Right lobe of liver (tissue), 4 donors: ENCODE measurements at regions not wholly inside any gene's neighbourhood (a gene's known extent, or its start where the extent isn't known, plus 50 kb on each side); places are given as distances from the start of the nearest gene placed in this dataset.

Source experiments
- CTCF ChIP-seq, 4 donors: fragments of 200-600 bp in 3 of 4; fragments of 450-650 bp in 1 of 4; IDR thresholded peaks; one replicate each; pipeline versions ENCODE4 v1.5.1 to v1.8.0; 2016 to 2022; ENCODE audit warnings: antibody characterized with exemption in 4 of 4, mild to moderate bottlenecking in 2 of 4
- POLR2A ChIP-seq: fragments of 450-650 bp; IDR thresholded peaks from one replicate; pipeline ENCODE4 v1.6.1; 2017; ENCODE audit warnings: antibody characterized with exemption, mild to moderate bottlenecking
- donor health status: DM: no; HTN: no; CAD: no.
- donor health status: DM: no; HTN: no; CAD: no.
- donor health status: DM: no; HTN: yes; CAD: no.

DNA sequence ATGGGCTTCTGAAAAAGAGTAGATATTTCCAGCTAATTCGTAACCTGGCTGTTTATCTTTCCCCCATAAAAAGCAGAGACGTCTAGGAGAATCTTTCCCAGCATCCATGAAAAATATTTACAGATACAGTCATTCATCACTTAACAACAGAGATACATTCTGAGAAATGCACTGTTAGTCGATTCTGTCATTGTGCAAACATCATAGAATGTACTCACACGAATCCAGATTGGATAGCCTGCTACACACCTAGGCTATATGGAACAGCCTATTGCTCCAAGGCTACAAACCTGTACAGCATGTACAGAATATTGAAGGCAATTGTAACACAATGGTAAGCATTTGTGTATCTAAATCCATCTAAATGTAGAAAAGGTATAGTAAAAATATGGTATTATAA lies 530.2 kb upstream of the NBEA start:
- TF ChIP-seq CTCF (IDR thresholded peaks at IDR 0.05) (no peak), POLR2A (no peak)
